ENCODE measurements at regions not wholly inside any gene's neighbourhood (a gene's known extent, or its start where the extent isn't known, plus 50 kb on each side); places are given as distances from the start of the nearest gene placed in this dataset.

DNA sequence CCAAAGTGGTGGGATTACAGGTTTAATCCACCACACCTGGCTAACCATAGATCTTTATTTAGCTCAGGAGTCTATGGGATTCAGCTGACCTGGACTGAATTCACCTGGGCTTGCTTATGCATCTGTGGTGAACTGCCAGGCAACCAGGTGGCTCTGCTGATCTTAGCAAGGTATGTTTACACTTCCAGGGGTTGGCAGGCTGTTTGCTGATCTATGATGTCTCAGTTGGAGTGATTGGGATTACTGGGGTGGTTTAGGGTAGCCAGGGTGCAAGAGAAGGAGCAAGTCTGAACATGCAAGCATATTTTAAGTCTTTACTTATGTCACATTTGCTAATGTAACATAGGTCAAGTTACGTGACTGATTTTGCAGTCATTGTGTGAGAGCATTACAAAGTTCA lies 63.6 kb upstream of the JAK2 start:
- DNase-seq = no peak

DNA sequence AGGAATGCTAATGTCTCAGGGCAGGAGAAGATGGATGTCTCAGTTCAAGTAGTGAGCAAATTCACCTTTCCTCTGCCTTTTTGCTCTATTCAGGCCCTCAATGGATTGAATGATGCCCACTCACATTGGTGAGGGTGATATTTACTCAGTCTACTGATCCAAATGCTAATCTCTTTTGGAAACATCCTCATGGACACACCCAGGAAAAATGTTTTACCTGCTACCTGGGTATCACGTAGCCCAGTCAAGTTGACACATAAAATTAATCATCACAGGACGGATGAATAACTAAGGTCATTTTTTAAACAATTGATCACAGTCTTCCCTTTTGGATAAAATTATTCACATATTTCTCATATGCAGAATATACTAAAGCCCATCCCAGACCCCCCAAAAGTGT lies 63.0 kb upstream of the JAK2 start:
- no peak for DNase-seq

DNA sequence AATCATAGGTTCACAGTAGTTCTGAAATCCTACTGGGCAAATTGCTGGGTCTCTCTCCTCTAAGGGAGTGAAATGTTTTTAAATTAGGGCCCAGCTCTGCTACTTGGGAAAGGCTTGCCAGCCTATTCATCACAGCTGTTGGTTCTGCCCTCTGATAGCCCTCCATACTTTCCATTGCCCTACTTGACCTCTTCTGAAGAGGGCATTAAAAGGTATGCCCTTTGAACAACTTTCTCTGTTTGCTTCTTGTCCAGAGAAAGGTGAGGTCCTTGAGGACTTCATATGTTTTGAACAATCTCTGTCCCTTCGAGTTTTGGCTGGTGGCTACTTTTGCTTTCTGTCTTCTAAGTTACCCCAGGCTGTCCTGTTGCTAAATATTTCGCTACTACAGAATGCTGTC lies 62.3 kb upstream of the JAK2 start:
- DNase-seq = no peak

DNA sequence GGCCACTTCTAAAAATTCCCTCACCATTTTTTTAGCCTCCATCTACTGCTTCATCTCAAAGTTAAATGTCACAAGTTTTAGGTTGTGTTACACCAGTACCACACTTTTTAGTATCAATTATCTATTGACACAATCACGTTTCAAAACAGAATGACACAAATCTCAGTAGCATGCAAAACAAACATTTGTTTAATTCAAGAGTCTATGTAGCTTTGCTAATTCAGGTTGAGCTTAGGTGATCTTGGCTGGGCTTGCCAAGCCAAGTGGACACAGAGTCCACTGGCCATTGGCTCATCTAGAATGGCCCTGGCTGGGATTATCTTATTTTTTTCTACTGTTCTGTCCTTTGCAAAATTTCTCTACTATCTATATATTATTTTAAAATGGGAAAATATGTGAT lies 61.9 kb upstream of the JAK2 start:
- DNase-seq = no peak

DNA sequence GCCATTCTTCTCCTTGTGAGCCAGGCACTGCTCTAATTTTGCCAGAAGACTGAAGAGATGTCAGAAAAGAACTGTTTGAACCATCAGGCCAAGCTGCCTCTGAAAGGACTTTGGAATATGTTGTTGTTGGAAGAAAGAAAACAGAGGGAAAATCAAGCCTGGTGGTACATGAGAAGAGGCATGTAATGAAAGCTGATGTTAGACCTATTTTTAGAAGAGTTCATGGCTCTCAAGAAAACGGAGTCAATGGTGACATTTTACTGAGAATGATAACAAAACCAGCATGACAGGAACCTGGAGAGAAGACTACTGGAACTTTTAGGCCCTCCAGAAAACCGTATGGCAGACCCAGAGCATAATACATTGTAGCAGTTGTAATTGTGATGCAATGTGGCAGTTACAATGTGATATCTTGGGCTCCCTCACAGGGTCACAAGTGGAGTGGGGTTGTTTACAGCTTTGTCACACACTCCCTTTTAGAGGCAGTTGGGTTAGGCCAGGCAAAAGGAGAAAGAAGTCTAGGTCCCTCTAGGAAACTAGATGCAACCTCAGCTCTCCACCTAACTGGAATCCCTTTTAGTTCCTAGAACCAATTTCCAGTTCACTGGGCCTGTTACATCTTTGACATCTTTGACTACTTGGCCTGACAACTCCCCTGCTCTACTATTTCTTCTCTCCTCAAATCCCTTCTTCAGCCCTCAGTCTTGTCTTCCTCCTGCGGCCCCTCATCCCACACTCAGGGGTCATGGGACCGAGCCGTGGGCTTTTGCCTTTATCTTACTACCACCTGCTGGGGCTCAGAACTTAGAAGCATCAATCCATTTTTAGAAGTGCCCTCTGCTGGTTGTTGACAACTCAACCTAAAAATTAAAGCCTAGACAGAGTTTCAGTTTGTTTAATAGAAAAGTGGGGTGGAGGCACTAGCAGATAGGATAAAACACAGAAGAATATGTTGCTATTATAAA lies 61.2 kb upstream of the JAK2 start:
- no peak for DNase-seq

DNA sequence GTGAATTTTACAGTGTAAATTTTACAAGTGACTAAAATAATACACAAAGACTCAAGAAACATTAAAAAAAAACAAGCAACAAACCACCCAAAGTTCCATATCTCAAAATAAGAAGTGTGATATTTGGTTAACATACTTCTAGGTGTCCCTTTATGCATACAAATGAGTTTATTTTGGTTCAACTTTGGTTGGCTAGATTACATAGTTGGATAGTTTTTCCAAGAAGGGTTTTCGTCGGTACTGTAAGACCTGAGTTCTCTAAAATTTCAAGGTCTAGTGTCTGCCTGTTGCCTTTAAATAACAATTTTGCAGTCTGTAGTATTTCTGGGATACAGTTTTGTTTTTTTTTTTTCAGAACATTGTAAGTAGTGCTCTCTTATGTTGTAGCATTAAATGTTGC lies 58.8 kb upstream of the JAK2 start:
- no peak for DNase-seq

DNA sequence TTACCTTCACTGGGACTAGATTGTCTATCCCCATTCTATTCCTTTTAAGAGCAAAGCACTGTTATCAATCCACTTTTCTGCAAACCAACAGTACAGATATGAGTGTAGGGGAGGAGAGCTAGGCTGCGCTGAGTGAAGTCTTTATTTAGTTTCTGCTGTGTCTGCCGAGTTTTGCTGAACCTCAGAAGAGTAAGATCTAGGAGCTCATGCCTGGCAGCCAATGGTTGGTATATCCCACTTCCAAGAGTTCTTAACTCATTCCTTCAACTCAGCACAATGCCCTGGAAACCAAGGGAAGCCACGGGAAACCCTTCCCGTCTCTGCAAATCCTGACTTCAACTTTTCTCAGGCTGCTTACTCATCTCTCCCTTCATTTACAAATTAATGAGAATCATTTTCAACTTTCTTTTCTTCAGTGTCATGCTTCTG lies 58.0 kb upstream of the JAK2 start:
- no peak for DNase-seq

DNA sequence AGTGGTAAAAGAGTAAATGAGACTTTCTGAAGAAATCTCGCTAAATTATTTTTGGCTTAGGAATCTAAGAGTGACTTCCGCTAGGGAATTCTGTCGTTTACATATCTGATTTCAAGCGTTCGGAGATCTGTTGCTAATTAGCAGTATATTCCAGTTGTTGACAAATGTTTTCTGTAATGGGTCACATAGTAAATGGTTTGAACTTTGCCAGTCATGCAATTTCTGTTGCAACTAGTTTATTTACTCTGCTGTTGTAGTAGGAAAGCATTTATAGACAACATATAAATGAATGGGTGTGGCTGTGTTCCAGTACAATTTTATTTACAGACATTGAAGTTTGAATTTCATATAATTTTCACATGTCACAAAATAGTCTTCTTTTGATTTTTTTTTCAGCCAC lies 57.4 kb upstream of the JAK2 start:
- no peak for DNase-seq

DNA sequence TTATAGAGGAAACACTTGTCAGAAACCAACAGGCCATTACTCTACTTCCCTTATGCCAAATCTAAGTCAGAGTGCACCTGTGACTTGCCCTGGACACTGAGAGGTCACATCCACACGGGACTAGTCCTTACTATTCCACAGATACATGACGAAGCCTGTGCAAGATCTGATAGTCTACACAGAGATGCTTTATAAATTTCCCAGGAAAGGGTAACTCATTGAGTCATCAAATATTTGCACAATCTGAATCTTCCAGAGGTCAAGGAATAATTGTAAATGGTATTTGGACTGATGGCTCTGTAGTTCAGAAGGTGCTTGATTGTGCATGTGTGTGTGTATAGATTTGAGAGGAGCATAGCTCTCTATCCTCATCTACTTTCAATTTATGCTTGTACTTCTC lies 55.2 kb upstream of the JAK2 start:
- DNase-seq = no peak

DNA sequence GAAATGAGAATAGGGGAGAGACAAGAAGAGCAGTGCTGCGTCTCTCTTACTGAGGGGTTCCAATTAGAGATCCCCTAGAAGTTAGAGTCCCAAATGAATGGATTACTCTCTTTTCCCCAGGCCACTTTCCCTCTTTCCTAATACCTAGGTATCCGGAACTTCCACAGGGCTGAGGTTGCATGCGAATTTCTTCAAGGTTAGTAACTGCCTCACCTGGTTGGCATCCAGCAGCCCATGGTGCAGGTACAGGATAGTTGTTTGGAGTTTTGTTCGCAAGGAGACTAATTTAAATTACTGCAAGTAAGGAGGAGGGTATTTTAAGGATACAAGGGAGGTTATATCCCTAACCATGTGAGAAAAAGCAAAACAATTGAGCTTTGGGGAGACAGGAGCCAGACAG lies 52.4 kb upstream of the JAK2 start:
- no peak for DNase-seq

DNA sequence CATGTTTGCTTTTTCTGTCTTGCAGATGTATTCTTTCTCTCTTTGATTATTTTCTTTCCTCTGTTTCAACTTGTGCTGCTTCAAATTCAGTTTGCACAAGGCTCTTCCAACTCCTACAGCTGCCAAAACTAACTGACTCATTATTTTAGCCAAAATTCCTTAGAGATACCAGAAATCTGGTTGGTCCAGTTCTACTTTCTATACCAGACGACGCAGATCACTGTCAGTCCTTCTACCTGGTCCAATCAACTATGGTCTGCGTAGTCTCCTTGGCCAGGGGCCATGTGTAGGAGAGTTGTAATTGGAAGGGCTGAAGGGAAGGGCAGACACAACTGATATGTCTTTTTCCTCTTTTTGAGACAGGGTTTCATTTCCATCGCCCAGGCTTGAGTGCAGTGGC lies 51.9 kb upstream of the JAK2 start:
- DNase-seq = no peak

DNA sequence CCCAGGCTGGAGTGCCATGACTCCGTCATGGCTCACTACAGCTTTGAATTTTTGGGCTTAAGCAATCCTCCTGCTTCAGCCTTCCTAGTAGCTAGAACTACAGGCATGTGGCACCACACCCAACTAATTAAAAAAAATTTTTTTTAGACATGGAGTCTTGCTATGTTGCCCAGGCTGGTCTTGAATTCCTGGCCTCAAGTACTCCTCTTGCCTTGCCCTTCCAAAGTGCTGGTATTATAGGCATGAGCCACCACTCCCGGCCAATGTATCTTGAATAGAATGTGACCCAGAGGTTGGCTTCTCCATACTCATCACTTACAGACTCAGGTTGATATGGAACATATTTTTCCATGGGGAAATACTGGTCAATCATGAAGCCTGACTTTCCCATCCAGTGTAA lies 51.2 kb upstream of the JAK2 start:
- no peak for DNase-seq

DNA sequence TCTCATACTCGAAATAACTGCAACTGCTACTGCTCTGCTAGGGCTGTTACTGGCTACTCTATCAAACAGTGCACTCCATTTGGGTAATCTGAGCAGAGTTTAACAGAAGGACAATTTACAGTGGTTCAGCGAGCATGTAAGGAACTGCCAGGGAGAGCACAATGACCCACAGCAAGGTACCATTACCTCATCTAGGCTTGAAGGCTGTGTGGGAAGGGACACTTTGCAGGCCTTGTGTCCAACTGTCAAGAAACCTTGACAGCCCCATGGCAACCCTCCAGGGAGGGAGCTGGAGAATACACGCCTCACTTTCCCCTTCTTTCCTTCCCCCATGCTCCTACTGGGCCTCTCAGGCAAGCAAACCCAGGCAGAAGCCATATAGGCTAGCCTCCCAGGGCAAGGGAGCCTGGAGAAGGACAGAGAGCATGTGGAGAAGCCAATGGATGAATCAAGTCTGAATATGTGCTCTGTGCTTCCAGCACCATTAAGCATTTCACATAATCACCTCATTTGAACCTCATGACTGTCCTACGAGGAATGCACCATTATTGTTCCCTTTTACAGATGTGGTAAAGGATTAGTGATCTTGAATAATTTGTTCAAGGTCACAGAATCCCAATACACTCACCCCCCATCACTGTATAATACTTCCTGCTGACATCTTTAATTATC lies 49.9 kb upstream of the JAK2 start:
- DNase-seq = peak; percentile 21

Data from left kidney (tissue), 1 donor.